Fibroblast of the conjunctiva (primary cell): ENCODE measurements at regions not wholly inside any gene's neighbourhood (a gene's known extent, or its start where the extent isn't known, plus 50 kb on each side); places are given as distances from the start of the nearest gene placed in this dataset.
"Not testable (repeated sequence)": the region's sequence is repeated elsewhere in the genome, so short reads cannot be mapped to it uniquely, and the experiment has no call there.

Experiments
- DNase-seq: peaks from one replicate; pipeline ENCODE4 v3.0.0-alpha.2; 2010; ENCODE audit warnings: low read depth

DNA sequence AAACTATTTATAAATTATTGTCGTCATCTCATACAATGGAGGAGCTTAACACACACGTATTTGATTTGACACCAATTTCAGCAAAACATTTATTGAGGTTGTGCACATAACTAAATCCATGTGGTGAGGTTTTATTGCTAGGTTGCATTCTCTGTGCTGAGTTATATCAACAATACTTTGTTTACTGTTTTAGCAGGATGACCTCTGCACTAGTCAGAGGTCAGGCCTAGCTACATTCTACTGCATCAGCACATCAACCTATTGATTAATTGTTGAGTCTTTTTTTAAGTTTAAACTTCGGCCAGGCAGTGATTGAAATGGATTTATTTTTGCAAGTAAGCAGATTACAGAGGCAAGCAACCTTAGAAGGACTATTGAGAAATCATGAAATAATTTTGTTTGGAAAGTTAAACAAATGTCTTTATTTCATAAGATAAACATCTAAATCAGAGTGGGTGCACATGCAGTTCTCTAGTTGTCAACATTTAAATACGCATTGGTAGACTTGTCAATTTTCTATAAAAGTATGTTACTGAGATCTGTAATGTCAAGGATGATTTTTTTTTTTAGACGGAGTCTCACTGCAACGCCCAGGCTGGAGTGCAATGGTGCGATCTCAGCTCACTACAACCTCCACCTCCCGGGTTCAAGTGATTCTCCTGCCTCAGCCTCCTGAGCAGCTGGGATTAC is 75.2 kb upstream of the CD28 start:
- DNase-seq: peak; percentile 49

DNA sequence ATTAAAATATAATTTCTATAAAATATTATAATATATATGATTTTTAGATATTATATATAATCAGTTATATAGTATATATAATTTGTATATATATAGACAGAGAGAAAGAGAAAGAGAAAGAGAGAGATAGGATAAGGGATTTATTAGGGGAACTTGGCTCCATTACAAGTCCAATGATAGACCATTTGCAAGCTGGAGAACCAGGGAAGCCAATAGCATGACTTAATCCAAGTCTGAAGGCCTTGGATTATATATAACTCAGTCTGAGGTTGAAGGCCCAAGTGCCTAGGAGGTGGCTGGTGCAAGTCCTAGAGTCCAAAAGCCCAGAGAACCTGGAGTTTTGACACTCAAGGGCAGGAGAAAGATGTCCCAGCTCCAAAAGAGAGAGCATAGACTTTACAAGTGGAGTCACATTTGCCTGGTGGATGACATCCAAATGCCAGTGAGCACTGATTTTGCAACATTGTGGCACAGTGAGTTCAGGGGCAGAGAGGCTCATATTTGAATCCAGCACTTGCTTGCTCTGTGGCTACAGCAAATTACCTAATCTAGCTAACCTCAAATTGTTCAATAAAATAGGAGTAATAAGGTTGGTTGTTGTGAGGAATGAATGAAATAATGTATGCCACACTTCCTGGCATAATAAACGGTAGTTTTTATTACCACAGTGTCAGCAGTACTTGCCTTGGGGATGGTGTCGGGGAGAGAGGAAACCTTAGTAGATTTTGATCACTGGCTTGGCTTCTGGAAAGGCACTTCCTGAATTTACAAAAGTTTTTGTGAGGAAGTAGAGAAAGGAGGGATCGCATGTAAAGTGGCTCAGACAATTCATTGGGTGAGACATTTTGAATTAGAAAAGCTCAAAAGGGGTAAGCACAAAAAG is 69.6 kb upstream of the CD28 start:
- no peak for DNase-seq

DNA sequence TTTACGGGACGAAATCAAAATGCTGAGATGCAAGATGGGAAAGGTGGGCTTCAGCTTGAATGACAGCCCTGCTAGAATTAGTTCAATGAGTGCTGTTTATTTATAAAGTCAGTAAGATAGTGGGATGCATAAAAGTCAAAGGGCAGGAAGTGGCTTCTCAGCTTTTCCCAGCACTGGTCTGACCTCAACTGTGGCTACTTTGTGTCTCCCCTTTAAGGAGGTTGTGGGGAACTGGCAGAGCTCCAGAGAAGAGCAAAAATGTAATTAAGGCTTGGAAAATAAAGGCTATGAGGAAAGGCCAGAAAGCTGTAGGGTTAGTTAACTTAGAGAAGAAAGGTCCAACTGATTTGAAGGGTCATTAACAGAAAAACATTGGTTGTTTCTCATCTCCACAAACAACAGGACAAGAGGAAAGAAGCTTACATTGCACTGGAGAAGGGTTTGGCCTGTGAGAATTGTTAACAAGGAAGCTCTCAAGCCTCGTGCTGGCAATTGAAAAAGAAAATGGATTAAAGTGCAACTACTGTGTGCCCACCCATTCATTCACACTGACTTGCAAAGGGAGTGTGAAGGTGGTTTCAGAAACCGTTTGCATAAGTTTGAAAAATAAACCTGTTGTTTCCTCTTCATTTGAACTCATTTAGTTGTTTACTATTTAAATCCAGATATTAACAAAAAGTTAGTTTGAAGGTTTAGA is 68.8 kb upstream of the CD28 start:
- no peak for DNase-seq

DNA sequence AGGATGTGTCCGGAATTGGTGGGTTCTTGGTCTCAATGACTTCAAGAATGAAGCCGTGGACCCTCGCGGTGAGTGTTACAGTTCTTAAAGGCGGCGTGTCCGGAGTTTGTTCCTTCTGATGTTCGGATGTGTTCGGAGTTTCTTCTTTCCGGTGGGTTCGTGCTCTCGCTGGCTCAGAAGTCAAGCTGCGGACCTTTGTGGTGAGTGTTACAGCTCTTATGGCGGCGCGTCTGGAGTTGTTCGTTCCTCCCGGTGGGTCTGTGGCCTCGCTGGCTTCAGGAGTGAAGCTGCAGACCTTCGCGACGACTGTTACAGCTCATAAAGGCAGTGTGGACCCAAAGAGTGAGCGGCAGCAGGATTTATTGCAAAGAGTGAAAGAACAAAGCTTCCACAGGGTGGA is 64.6 kb upstream of the CD28 start:
- DNase-seq: not testable (repeated sequence)

DNA sequence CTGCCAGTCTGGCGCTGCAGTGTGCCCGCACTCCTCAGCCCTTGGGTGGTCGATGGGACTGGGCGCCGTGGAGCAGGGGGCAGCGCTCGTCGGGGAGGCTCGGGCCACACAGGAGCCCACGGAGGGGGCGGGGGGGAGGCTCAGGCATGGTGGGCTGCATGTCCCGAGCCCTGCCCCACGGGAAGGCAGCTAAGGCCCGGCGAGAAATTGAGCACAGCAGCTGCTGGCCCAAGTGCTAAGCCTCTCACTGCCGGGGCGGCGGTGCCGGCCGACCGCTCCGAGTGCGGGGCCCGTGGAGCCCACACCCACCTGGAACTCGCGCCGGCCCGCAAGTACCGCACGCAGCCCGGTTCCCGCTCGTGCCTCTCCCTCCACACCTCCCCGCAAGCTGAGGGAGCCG is 63.6 kb upstream of the CD28 start:
- DNase-seq: not testable (repeated sequence)

DNA sequence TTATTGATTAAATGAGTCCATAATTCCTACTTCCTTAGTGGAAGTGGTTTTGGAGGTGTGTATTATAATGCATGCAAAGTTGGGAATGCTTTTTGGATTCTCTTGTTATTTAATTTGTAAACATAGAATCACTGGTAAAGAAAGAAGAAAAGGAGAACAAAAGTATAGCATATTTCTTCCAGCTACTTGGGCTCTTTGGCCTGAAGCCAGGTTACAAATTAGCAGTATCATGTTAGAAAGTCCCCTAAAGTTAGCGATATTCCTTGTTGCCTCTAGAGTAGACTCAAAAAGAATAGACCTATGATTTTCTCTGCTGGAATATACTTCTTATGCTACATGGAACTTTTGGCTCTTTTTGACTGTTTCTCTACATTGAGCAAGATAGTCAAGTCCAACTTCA is 60.6 kb upstream of the CD28 start:
- DNase-seq: no peak

DNA sequence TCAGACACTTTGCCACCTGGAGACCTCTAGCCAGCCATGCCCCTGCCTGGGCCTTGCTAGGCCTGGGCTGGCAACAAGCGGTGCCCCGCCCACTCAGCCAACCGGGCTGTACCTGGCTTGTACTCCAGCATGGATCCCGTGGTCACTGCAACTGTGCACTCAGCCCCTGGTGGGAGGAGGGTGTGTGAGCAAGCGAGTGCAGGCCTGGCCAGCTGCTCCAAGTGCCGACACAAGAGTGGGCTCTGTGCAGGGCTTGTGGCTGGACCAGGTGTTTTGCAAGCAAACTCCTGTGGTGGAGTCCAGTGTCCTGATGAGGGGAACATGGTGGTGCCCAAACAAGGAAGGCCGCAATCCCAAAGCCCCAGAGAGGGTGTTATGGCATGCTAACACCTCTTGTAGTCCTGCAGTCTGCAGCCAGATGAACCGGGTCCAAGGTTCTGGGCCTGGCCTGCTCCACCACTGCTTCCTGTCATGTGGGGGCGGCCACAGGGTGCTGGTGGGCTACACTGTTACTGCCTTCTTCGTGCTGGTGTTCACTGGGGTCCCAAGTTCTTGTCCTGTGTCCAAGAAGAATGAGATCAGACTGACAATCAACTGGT is 60.1 kb upstream of the CD28 start:
- DNase-seq: no peak

DNA sequence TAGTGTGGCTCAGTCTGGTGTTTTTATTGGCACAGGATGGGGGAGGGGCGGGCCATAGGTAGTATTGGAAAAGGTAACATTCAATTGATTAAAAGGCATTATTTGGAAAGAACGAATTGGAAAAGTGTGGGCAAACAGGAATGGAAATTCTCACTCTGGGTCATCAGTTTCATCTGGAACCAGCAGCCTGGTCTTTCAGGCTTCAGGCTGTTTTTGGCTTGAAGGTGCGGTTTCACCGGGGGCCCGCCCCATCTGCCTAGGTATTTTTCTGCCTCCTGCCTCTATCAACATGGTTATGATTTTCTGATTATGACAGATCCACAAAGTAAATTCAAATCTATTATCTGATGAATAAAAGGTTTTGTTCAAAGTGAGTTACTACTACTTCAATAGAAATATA is 59.5 kb upstream of the CD28 start:
- no peak for DNase-seq

DNA sequence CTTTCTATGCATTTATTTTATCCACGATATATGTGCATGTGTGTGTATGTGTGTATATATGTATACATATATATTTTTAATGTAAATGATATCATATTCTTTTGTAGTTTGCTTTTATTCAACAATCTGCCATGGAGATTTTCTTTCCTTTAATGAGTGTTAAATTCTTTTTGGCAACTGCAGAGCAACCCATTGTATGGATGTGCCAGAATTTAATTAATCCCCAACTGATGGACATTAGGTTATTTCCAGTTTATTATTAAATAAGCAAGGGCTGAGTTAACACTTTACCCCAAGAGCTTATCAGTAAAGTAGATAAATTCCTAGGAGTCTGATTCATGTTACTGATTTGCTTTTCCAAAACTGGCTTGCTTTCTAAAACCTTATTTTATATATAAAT is 58.9 kb upstream of the CD28 start:
- DNase-seq: no peak

DNA sequence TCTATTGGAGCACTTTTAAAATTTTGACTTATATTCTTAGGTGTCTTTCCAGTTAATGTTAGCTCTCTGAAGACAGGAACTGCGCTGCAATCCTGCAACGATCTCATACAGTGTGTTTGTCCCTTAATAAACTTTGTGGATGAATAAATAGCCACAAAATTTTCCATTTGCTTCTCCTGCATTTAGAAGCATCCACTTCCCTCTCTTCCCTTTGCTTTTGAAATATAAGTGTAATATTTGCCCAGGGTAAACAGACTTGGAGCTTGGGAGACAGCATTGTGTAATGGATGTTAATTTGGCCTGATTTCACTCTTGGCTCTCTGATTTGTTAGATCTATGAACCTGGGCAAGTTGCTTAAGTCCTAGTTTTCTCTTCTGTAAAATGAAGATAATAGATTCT is 58.2 kb upstream of the CD28 start:
- DNase-seq: no peak

DNA sequence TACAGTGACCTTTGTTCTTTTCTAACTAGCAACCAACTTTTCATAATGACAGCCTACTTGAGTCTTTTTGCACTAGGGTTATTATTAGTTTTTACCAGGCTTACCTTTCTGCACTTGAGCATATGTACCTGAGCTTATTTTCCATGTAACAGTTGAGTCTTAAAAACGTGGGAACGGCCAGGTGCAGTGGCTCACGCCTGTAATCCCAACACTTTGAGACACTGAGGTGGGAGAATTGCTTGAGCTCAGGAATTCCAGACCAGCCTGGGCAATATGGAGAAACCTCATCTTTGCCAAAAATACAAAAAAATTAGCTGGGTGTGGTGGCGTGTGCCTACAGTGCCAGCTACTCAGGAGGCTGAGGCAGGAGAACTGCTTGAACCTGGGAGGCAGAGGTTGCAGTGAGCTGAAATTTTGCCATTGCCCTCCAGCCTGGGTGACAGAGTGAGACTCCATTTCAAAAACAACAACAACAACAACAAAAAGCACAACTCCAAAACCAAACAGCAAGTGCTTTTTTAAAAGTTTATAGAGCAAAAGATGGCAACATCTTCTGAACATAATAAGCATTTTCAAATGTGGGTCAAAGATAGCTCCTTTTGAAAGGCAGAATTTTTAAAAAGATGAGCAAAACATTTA is 57.1 kb upstream of the CD28 start:
- no peak for DNase-seq

DNA sequence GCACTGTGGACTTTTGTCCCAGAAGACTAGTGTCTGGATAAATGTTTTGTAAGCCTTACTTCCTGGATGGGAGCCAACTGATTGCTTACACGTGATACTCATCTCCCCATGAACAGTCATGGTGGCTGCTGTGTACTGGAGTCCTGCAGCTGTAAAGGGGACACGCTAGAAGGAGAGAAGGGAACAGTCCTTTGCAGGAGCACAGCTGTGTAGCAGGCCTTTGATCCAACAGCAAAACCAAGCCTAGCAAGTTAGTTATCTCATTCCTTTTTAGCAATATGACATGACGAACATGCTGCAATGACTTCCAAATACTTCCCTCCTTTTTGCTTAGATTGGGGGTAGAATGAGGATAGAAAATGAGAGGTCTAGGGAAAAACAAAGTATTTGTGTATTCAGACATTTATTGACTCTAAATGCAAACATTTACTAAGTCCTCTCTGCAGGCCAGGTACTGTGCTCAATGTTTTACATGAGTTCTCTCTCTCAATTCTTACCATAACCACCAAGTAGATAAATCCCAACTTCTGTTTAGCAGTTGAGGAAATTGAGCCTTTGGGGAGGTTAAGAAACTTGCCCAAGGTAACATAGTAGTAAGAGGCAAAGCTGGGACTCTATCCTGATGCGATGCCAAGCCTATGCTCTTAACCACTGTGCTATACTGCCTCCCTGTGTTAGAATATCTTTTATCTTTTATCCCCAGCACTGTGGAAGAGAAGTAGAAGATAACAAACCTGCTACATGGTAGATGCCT is 55.4 kb upstream of the CD28 start:
- DNase-seq: peak; percentile 49

DNA sequence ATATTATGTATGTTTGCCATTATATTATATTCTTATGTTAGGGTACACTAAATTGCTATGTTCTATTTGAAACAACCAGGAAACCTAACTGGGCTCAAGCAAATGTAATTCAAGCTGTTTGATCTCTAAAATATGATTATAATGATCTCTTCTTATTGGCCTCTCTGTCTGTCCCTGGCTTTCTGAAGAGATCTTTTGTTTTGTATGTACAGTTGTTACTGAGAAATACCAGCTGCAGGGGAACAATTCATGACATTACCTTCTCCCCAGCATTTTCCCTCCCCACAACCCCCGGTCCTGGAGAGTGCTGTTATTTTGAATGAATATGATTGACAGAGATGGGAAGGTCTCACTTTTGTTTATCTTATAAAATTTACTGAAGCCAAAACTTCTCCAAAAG is 54.8 kb upstream of the CD28 start:
- no peak for DNase-seq

DNA sequence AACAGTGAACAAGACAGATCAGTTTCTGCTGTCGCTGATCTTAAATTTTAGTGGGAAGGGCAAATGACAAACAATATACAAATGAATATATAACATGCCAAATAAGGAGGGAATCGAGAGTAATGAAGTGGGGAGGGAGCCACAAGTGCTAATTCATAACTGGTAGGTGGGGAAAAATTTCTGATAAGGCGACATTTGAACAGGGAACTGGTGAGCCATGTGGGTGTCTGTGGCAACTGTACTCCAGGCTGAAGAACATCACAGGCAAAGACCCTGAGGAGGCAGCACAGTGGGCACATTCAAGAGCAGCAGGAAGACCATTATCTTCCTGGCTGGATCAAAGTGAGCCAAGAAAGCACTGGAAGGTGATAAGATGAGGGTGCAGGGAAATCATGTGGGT is 51.6 kb upstream of the CD28 start:
- no peak for DNase-seq

DNA sequence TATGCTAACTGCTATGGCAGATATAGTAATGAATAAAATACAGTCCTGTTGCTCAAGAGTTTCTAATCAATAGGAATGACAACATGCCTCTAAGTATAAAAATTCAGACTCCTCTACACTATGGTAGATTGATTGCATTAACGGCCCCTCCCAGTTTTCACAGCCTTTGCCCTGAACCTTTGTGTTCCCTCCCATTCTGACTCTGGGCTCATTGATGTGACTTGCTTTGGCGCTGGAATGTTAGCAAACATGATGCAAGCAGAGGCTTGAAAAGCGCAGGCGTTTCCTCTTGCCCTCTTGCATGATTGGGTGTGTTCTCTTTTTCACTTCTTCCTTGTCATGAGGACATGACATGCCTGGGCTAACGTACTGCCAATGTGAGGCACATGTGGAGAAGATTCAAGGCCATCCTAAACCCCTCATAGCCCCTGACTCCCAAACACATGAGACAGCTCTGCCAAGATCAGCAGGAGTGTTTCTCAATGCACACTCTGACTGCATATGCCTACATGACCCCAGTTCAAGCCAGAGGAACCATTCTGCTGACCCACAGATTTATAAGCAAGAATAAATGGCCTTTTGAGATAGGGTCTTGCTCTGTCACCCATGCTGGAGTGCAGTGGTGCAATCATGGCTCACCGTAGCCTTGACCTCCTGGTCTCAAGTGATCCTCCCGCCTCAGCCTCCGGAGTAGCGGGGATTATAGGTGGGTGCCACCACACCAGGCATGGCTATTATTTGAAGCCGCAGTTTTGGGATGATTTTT is 49.7 kb upstream of the CD28 start:
- DNase-seq: peak; percentile 51
